ENCODE measurements at regions not wholly inside any gene's neighbourhood (a gene's known extent, or its start where the extent isn't known, plus 50 kb on each side); places are given as distances from the start of the nearest gene placed in this dataset.

- TF ChIP-seq EZH2 (IDR thresholded peaks at IDR 0.05) (no peak), POLR2AphosphoS5 (IDR thresholded peaks at IDR 0.05; ENCODE audit: borderline replicate concordance, low read depth, low read length) (no peak)
Measured at GRCh38 chr5:164038128-164038783, 532.8 kb downstream of the MAT2B start.
